Fibroblast of lung (primary cell): ENCODE measurements at regions not wholly inside any gene's neighbourhood (a gene's known extent, or its start where the extent isn't known, plus 50 kb on each side); places are given as distances from the start of the nearest gene placed in this dataset.

ENCODE experiments used
- DNase-seq, 2 donors: peaks; one replicate each; pipeline versions ENCODE4 v3.0.0 to v3.0.0-alpha.2; 2010; ENCODE audit warnings: low read depth in 2 of 2
- H2AFZ ChIP-seq: 2 replicates; pipeline ENCODE4 v1.5.1; 2012; ENCODE audit warnings: low read length, control low read depth, inconsistent platforms
- H3K27ac ChIP-seq: 2 replicates; pipeline ENCODE4 v1.5.1; 2011; ENCODE audit warnings: low read length, control low read depth; ENCODE audit not compliant: insufficient read depth
- H3K27me3 ChIP-seq: 2 replicates; pipeline ENCODE4 v1.5.1; 2011; ENCODE audit warnings: mild to moderate bottlenecking, low read length; ENCODE audit not compliant: control insufficient read depth, insufficient read depth
- H3K36me3 ChIP-seq: 2 replicates; pipeline ENCODE4 v1.5.1; 2011; ENCODE audit warnings: low read length; ENCODE audit not compliant: control insufficient read depth, insufficient read depth
- H3K4me1 ChIP-seq: 2 replicates; pipeline ENCODE4 v1.5.1; 2011; ENCODE audit warnings: low read length; ENCODE audit not compliant: control insufficient read depth, insufficient read depth; ENCODE audit errors: extremely low read depth
- H3K4me2 ChIP-seq: 2 replicates; pipeline ENCODE4 v1.5.1; 2011; ENCODE audit warnings: low read length, control low read depth; ENCODE audit not compliant: insufficient read depth; ENCODE audit errors: extremely low read depth
- H3K4me3 ChIP-seq, 4 experiments: fragments of 200-600 bp in 1 of 4; sonication (generic) in 1 of 4; replicated peaks in 1 of 4; 2 replicates each; pipeline ENCODE4 v1.5.1; 2011 to 2016; ENCODE audit warnings: low read length in 4 of 4, low read depth in 3 of 4, mild to moderate bottlenecking in 3 of 4, control low read depth in 2 of 4, inconsistent platforms in 1 of 4, mixed read lengths in 1 of 4; ENCODE audit not compliant: insufficient read depth in 1 of 4; ENCODE audit errors: control extremely low read depth in 1 of 4
- H3K79me2 ChIP-seq: 2 replicates; pipeline ENCODE4 v1.5.1; 2012; ENCODE audit warnings: mild to moderate bottlenecking, low read length, inconsistent platforms; ENCODE audit not compliant: control insufficient read depth, insufficient read depth
- H3K9ac ChIP-seq: 2 replicates; pipeline ENCODE4 v1.5.1; 2011; ENCODE audit warnings: mild to moderate bottlenecking, low read length, control low read depth; ENCODE audit not compliant: insufficient read depth
- H3K9me3 ChIP-seq: 2 replicates; pipeline ENCODE4 v1.5.1; 2012; ENCODE audit warnings: low read depth, low read length; ENCODE audit not compliant: control insufficient read depth, insufficient read depth
- H4K20me1 ChIP-seq: 2 replicates; pipeline ENCODE4 v1.5.1; 2011; ENCODE audit warnings: low read length; ENCODE audit not compliant: control insufficient read depth, insufficient read depth; ENCODE audit errors: extremely low read depth
- EZH2 ChIP-seq: IDR thresholded peaks from 2 replicates; pipeline ENCODE4 v1.5.1; 2012; ENCODE audit warnings: low read length, control low read depth, mild to moderate bottlenecking; ENCODE audit errors: missing control alignments
- TF ChIP-seq, protein P1 (sequence below), 2 donors: IDR thresholded peaks in 1 of 2; conservative IDR thresholded peaks in 1 of 2; 1 replicate in 1 of 2; 2 replicates in 1 of 2; pipeline ENCODE4 v1.5.1; 2011 to 2012; ENCODE audit warnings: low read length in 2 of 2, control low read depth in 1 of 2, inconsistent platforms in 1 of 2, low read depth in 1 of 2, mild to moderate bottlenecking in 1 of 2

DNA sequence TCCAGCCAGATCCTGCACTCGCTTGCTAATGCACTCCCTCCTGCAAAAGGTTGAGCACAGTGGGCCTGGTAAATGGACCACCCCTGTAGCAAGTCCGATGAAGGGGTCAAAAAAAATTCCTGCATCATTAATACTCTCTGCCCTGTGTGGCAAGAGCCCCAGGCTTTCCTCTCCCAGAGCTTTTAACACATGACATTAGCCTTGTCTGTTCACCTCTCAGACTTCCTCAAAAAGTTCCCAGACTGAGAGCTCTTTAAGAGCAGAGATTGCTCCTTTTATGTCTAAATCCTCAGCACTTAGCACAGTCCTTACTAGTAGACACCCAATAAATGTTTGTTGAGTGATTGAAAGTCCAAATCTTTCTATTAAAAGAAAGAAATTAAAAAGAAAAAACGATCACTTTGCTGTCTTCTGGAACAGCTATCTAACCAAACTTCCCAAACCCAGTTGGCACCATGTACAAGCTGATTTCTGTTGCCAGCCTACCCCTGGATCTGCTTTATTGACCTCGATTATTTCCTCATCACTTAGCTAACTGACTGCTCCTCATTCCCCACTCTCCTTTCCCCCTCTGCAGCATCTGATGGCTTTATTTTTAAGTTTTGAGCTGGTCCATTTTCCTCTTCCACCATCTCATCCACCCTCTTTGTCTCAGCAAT is 209.8 kb downstream of the ENC1 start:
- Histone ChIP-seq H3K36me3 (no peaks in the 10 kb centered on the region), H3K27me3 (no peaks in the 10 kb centered on the region), H3K27ac (no peak overlapping the region), H3K9ac (no peak overlapping the region), H3K4me3 (no peak overlapping the region), H3K79me2 (no peaks in the 10 kb centered on the region), H4K20me1 (no peaks in the 10 kb centered on the region), H3K4me2 (no peak overlapping the region), H3K9me3 (no peaks in the 10 kb centered on the region), H3K4me1 (peaks cover 2% of the 10 kb centered on the region), H2AFZ (no peak overlapping the region)
- no peak for TF ChIP-seq EZH2
- TF ChIP-seq, protein P1, sequence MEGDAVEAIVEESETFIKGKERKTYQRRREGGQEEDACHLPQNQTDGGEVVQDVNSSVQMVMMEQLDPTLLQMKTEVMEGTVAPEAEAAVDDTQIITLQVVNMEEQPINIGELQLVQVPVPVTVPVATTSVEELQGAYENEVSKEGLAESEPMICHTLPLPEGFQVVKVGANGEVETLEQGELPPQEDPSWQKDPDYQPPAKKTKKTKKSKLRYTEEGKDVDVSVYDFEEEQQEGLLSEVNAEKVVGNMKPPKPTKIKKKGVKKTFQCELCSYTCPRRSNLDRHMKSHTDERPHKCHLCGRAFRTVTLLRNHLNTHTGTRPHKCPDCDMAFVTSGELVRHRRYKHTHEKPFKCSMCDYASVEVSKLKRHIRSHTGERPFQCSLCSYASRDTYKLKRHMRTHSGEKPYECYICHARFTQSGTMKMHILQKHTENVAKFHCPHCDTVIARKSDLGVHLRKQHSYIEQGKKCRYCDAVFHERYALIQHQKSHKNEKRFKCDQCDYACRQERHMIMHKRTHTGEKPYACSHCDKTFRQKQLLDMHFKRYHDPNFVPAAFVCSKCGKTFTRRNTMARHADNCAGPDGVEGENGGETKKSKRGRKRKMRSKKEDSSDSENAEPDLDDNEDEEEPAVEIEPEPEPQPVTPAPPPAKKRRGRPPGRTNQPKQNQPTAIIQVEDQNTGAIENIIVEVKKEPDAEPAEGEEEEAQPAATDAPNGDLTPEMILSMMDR (conservative IDR thresholded peaks at IDR 0.05 in 1 of 2, IDR thresholded peaks at IDR 0.05 in 1 of 2; ENCODE audit: low read depth in 1 of 2, low read length in 2 of 2) = no peak
- no peak for DNase-seq

DNA sequence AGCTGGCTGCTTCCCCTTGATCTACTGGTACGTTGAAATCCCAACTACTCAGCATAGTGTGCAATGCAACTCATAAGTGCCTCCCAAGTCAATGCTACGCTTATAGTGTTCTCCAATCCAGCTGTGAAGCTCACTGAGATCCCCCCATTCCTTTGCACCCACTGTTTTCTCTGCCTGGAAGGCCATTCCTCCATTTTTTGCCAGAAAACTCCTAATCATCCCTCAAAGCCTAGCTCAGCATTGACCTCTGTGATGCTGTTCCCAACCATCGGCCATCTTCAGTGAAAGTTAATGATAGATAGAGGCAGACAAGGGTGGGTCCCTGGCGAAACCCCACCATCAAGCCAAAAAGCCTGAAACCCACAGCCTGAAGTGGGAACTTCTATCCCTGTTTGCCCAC is 211.0 kb downstream of the ENC1 start:
- Histone ChIP-seq H3K79me2 (no peaks in the 10 kb centered on the region), H3K9me3 (no peaks in the 10 kb centered on the region), H3K27me3 (no peaks in the 10 kb centered on the region), H3K4me1 (peaks cover 2% of the 10 kb centered on the region), H3K27ac (no peak overlapping the region), H2AFZ (no peak overlapping the region), H3K4me3 (no peak overlapping the region), H3K9ac (no peak overlapping the region), H3K36me3 (no peaks in the 10 kb centered on the region), H3K4me2 (no peak overlapping the region), H4K20me1 (no peaks in the 10 kb centered on the region)
- DNase-seq = no peak
- TF ChIP-seq EZH2 = no peak

DNA sequence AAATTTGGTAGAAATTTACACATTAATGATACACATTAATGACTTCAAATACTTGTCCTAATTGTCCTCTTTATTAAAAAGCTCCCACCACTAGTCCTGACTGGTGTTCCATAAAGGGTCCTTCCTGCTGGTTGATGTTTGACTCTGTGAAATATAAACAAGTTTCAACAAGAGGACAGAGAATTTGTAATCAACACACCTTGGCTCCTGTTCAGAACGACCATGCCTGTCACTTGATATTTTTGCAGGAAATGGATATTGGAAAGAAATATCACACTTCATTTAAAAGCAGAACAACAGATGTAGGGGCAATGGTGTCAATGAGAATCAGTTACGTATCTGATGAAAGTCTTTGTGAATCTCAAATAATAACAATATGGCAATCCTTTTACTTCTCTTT is 211.7 kb downstream of the ENC1 start:
- H3K9me3 ChIP-seq = no peaks in the 10 kb centered on the region
- DNase-seq = no peak
- H3K79me2 ChIP-seq = no peaks in the 10 kb centered on the region
- H2AFZ ChIP-seq = no peak overlapping the region
- no peaks in the 10 kb centered on the region for H4K20me1 ChIP-seq
- H3K36me3 ChIP-seq = no peaks in the 10 kb centered on the region
- H3K27me3 ChIP-seq = no peaks in the 10 kb centered on the region
- no peak overlapping the region for H3K4me2 ChIP-seq
- H3K9ac ChIP-seq = no peak overlapping the region
- H3K27ac ChIP-seq = no peak overlapping the region
- H3K4me1 ChIP-seq = peaks cover 2% of the 10 kb centered on the region
- H3K4me3 ChIP-seq = no peak overlapping the region
- TF ChIP-seq, protein P1 (conservative IDR thresholded peaks at IDR 0.05 in 1 of 2, IDR thresholded peaks at IDR 0.05 in 1 of 2; ENCODE audit: low read depth in 1 of 2, low read length in 2 of 2) = no peak
- no peak for TF ChIP-seq EZH2
